Muscle layer of duodenum (tissue), 2 donors: ENCODE measurements at regions not wholly inside any gene's neighbourhood (a gene's known extent, or its start where the extent isn't known, plus 50 kb on each side); places are given as distances from the start of the nearest gene placed in this dataset.

Source experiments
- H3K27ac ChIP-seq: one replicate; pipeline ENCODE4 v1.7.0; 2013; ENCODE audit warnings: mild to moderate bottlenecking, low read length
- H3K27me3 ChIP-seq: one replicate; pipeline ENCODE4 v1.7.0; 2013; ENCODE audit warnings: low read depth, mild to moderate bottlenecking, control low read depth, low read length
- H3K36me3 ChIP-seq, 2 donors: one replicate each; pipeline ENCODE4 v1.7.0; 2013; ENCODE audit warnings: low read length in 2 of 2, control low read depth in 1 of 2, mild to moderate bottlenecking in 1 of 2; ENCODE audit not compliant: insufficient read depth in 2 of 2, control insufficient read depth in 1 of 2
- H3K4me1 ChIP-seq, 2 donors: one replicate each; pipeline ENCODE4 v1.7.0; 2013; ENCODE audit warnings: low read length in 2 of 2, mild to moderate bottlenecking in 2 of 2, control low read depth in 1 of 2, moderate library complexity in 1 of 2; ENCODE audit not compliant: insufficient read depth in 2 of 2, control insufficient read depth in 1 of 2
- H3K4me3 ChIP-seq, 2 donors: one replicate each; pipeline ENCODE4 v1.7.0; 2013; ENCODE audit warnings: low read length in 2 of 2, low read depth in 1 of 2, mild to moderate bottlenecking in 1 of 2
- H3K9me3 ChIP-seq, 2 donors: one replicate each; pipeline ENCODE4 v1.7.0; 2013; ENCODE audit warnings: low read length in 2 of 2, control low read depth in 1 of 2, mild to moderate bottlenecking in 1 of 2; ENCODE audit not compliant: control insufficient read depth in 1 of 2
- donor health status: healthy.

- Histone ChIP-seq H3K4me3 (no peak overlapping the region), H3K27me3 (no peaks in the 10 kb centered on the region), H3K36me3 (no peaks in the 10 kb centered on the region), H3K4me1 (no peaks in the 10 kb centered on the region), H3K9me3 (no peaks in the 10 kb centered on the region), H3K27ac (no peak overlapping the region)
Measured at GRCh38 chr3:20405744-20406143, 219.7 kb upstream of the SGO1 start.

GRCh38 chr3:20405231-20405630, 219.2 kb upstream of the SGO1 start:
- Histone ChIP-seq H3K27ac (no peak overlapping the region), H3K9me3 (no peaks in the 10 kb centered on the region), H3K4me1 (no peaks in the 10 kb centered on the region), H3K4me3 (no peak overlapping the region), H3K27me3 (no peaks in the 10 kb centered on the region), H3K36me3 (no peaks in the 10 kb centered on the region)

- H3K4me1 ChIP-seq = no peaks in the 10 kb centered on the region
- H3K27me3 ChIP-seq = no peaks in the 10 kb centered on the region
- H3K9me3 ChIP-seq = no peaks in the 10 kb centered on the region
- H3K4me3 ChIP-seq = no peak overlapping the region
- no peaks in the 10 kb centered on the region for H3K36me3 ChIP-seq
- no peak overlapping the region for H3K27ac ChIP-seq
Measured at GRCh38 chr3:20404741-20405100, 218.7 kb upstream of the SGO1 start.

- H3K4me3 ChIP-seq = no peak overlapping the region
- no peaks in the 10 kb centered on the region for H3K4me1 ChIP-seq
- no peaks in the 10 kb centered on the region for H3K36me3 ChIP-seq
- H3K27me3 ChIP-seq = no peaks in the 10 kb centered on the region
- no peak overlapping the region for H3K27ac ChIP-seq
- H3K9me3 ChIP-seq = no peaks in the 10 kb centered on the region
Measured at GRCh38 chr3:20403986-20404740, 218.2 kb upstream of the SGO1 start.

- H3K4me3 ChIP-seq = no peak overlapping the region
- no peak overlapping the region for H3K27ac ChIP-seq
- no peaks in the 10 kb centered on the region for H3K36me3 ChIP-seq
- H3K4me1 ChIP-seq = no peaks in the 10 kb centered on the region
- H3K9me3 ChIP-seq = no peaks in the 10 kb centered on the region
- no peaks in the 10 kb centered on the region for H3K27me3 ChIP-seq
Measured at GRCh38 chr3:20401253-20401652, 215.2 kb upstream of the SGO1 start.

GRCh38 chr3:20400686-20401085, 214.7 kb upstream of the SGO1 start:
- Histone ChIP-seq H3K27me3 (no peaks in the 10 kb centered on the region), H3K27ac (no peak overlapping the region), H3K4me1 (no peaks in the 10 kb centered on the region), H3K36me3 (no peaks in the 10 kb centered on the region), H3K4me3 (no peak overlapping the region), H3K9me3 (no peaks in the 10 kb centered on the region)

GRCh38 chr3:20400281-20400680, 214.3 kb upstream of the SGO1 start:
- no peaks in the 10 kb centered on the region for H3K9me3 ChIP-seq

GRCh38 chr3:20396335-20396734, 210.3 kb upstream of the SGO1 start:
- Histone ChIP-seq H3K4me1 (no peaks in the 10 kb centered on the region), H3K27ac (no peak overlapping the region), H3K4me3 (no peak overlapping the region), H3K27me3 (no peaks in the 10 kb centered on the region), H3K9me3 (no peaks in the 10 kb centered on the region), H3K36me3 (no peaks in the 10 kb centered on the region)

More at GRCh38 chr3:20400281-20400680, 214.3 kb upstream of the SGO1 start:
- no peak overlapping the region for H3K27ac ChIP-seq
- no peaks in the 10 kb centered on the region for H3K36me3 ChIP-seq
- no peaks in the 10 kb centered on the region for H3K4me1 ChIP-seq
- no peak overlapping the region for H3K4me3 ChIP-seq
- no peaks in the 10 kb centered on the region for H3K27me3 ChIP-seq

GRCh38 chr3:20395692-20396091, 209.7 kb upstream of the SGO1 start:
- Histone ChIP-seq H3K9me3 (no peaks in the 10 kb centered on the region), H3K4me3 (no peak overlapping the region), H3K27ac (no peak overlapping the region), H3K27me3 (no peaks in the 10 kb centered on the region), H3K36me3 (no peaks in the 10 kb centered on the region), H3K4me1 (no peaks in the 10 kb centered on the region)

- Histone ChIP-seq H3K4me3 (no peak overlapping the region), H3K4me1 (no peaks in the 10 kb centered on the region), H3K36me3 (no peaks in the 10 kb centered on the region), H3K27ac (no peak overlapping the region), H3K9me3 (no peaks in the 10 kb centered on the region), H3K27me3 (no peaks in the 10 kb centered on the region)
Measured at GRCh38 chr3:20394243-20394642, 208.2 kb upstream of the SGO1 start.

GRCh38 chr3:20391644-20392043, 205.6 kb upstream of the SGO1 start:
- Histone ChIP-seq H3K36me3 (no peaks in the 10 kb centered on the region), H3K27ac (no peak overlapping the region), H3K27me3 (no peaks in the 10 kb centered on the region), H3K9me3 (no peaks in the 10 kb centered on the region), H3K4me3 (no peak overlapping the region), H3K4me1 (no peaks in the 10 kb centered on the region)

GRCh38 chr3:20388971-20389370, 203.0 kb upstream of the SGO1 start:
- Histone ChIP-seq H3K27me3 (no peaks in the 10 kb centered on the region), H3K9me3 (no peaks in the 10 kb centered on the region), H3K4me1 (no peaks in the 10 kb centered on the region), H3K4me3 (no peak overlapping the region), H3K36me3 (no peaks in the 10 kb centered on the region), H3K27ac (no peak overlapping the region)
